ENCODE measurements at regions not wholly inside any gene's neighbourhood (a gene's known extent, or its start where the extent isn't known, plus 50 kb on each side); places are given as distances from the start of the nearest gene placed in this dataset.

GRCh38 chr3:192009903-192010302, 548.9 kb downstream of the PYDC2 start:
- POLR2A ChIA-PET = no interaction called here
- DNase-seq = no peak
- Histone ChIP-seq H3K27me3 (replicated peaks; ENCODE audit: control insufficient read depth, insufficient read depth, low read length) (no peaks in the 10 kb centered on the region), H3K9me3 (no peaks in the 10 kb centered on the region), H3K4me1 (no peaks in the 10 kb centered on the region), H3K36me3 (ENCODE audit: control insufficient read depth, insufficient read depth, low read length) (no peaks in the 10 kb centered on the region), H3K4me3 (ENCODE audit: low read depth, low read length) (no peak overlapping the region)
- TF ChIP-seq CTCF (IDR thresholded peaks at IDR 0.05; ENCODE audit: insufficient read depth in 1 of 2, low read depth in 1 of 2, low read length in 1 of 2, severe bottlenecking in 1 of 2, unreplicated experiment in 1 of 2) = no peak
- Mint-ChIP-seq H3K9me3 (ENCODE audit: unreplicated experiment) (peaks cover 12% of the 10 kb centered on the region), H3K4me3 (ENCODE audit: unreplicated experiment) (no peak overlapping the region), H3K4me1 (ENCODE audit: low read depth, unreplicated experiment) (no peaks in the 10 kb centered on the region), H3K27ac (ENCODE audit: unreplicated experiment) (no peak overlapping the region), H3K36me3 (ENCODE audit: insufficient read depth, unreplicated experiment) (no peaks in the 10 kb centered on the region), H3K27me3 (ENCODE audit: insufficient read depth, unreplicated experiment) (peaks cover 2% of the 10 kb centered on the region)
- intact Hi-C loops (cut with micrococcal nuclease; ENCODE audit: unreplicated experiment) = no loop called here
- no TSS peak for BruUV-seq (replicated peaks)
- CTCF ChIA-PET = no interaction called here

GRCh38 chr3:192010490-192010889, 549.5 kb downstream of the PYDC2 start:
- no peak overlapping the region for H3K4me3 ChIP-seq (ENCODE audit: low read depth, low read length)
- Mint-ChIP-seq H3K27me3 (ENCODE audit: insufficient read depth, unreplicated experiment) (peaks cover 2% of the 10 kb centered on the region), H3K4me1 (ENCODE audit: low read depth, unreplicated experiment) (no peaks in the 10 kb centered on the region), H3K27ac (ENCODE audit: unreplicated experiment) (no peak overlapping the region), H3K9me3 (ENCODE audit: unreplicated experiment) (peaks cover 12% of the 10 kb centered on the region), H3K36me3 (ENCODE audit: insufficient read depth, unreplicated experiment) (no peaks in the 10 kb centered on the region), H3K4me3 (ENCODE audit: unreplicated experiment) (no peak overlapping the region)
- H3K27me3 ChIP-seq (replicated peaks; ENCODE audit: control insufficient read depth, insufficient read depth, low read length) = no peaks in the 10 kb centered on the region
- H3K36me3 ChIP-seq (ENCODE audit: control insufficient read depth, insufficient read depth, low read length) = no peaks in the 10 kb centered on the region
- ChIA-PET CTCF (no interaction called here), POLR2A (no interaction called here)
- DNase-seq = no peak
- no peaks in the 10 kb centered on the region for H3K9me3 ChIP-seq
- no TSS peak for BruUV-seq (replicated peaks)
- H3K4me1 ChIP-seq = no peaks in the 10 kb centered on the region
- intact Hi-C loops (cut with micrococcal nuclease; ENCODE audit: unreplicated experiment) = no loop called here
- no peak for TF ChIP-seq CTCF (IDR thresholded peaks at IDR 0.05; ENCODE audit: insufficient read depth in 1 of 2, low read depth in 1 of 2, low read length in 1 of 2, severe bottlenecking in 1 of 2, unreplicated experiment in 1 of 2)

GRCh38 chr3:192011137-192011536, 550.2 kb downstream of the PYDC2 start:
- Mint-ChIP-seq H3K27ac (ENCODE audit: unreplicated experiment) (no peak overlapping the region), H3K36me3 (ENCODE audit: insufficient read depth, unreplicated experiment) (no peaks in the 10 kb centered on the region), H3K27me3 (ENCODE audit: insufficient read depth, unreplicated experiment) (peaks cover 2% of the 10 kb centered on the region), H3K4me1 (ENCODE audit: low read depth, unreplicated experiment) (no peaks in the 10 kb centered on the region), H3K4me3 (ENCODE audit: unreplicated experiment) (no peak overlapping the region), H3K9me3 (ENCODE audit: unreplicated experiment) (peaks cover 12% of the 10 kb centered on the region)
- Histone ChIP-seq H3K36me3 (ENCODE audit: control insufficient read depth, insufficient read depth, low read length) (no peaks in the 10 kb centered on the region), H3K9me3 (no peaks in the 10 kb centered on the region), H3K4me3 (ENCODE audit: low read depth, low read length) (no peak overlapping the region), H3K27me3 (replicated peaks; ENCODE audit: control insufficient read depth, insufficient read depth, low read length) (no peaks in the 10 kb centered on the region), H3K4me1 (no peaks in the 10 kb centered on the region)
- ChIA-PET POLR2A (no interaction called here), CTCF (no interaction called here)
- intact Hi-C loops (cut with micrococcal nuclease; ENCODE audit: unreplicated experiment) = no loop called here
- TF ChIP-seq CTCF (IDR thresholded peaks at IDR 0.05; ENCODE audit: insufficient read depth in 1 of 2, low read depth in 1 of 2, low read length in 1 of 2, severe bottlenecking in 1 of 2, unreplicated experiment in 1 of 2) = no peak
- DNase-seq = no peak
- no TSS peak for BruUV-seq (replicated peaks)
